Ovary (tissue), 7 donors: ENCODE measurements at regions not wholly inside any gene's neighbourhood (a gene's known extent, or its start where the extent isn't known, plus 50 kb on each side); places are given as distances from the start of the nearest gene placed in this dataset.

Experiments used
- DNase-seq, 5 donors: peaks; one replicate each; pipeline ENCODE4 v3.0.0-alpha.2; 2019 to 2020
- H3K27ac ChIP-seq, 2 donors: fragments of 200-600 bp; one replicate each; pipeline versions ENCODE4 v1.5.1 to v1.8.0; 2019 to 2022
- H3K27me3 ChIP-seq: fragments of 200-600 bp; one replicate; pipeline ENCODE4 v1.8.0; 2022
- H3K36me3 ChIP-seq: fragments of 200-600 bp; sonication (generic); one replicate; pipeline ENCODE4 v1.5.1; 2019
- H3K4me1 ChIP-seq: one replicate; pipeline ENCODE4 v1.8.1; 2013; ENCODE audit warnings: mild to moderate bottlenecking, moderate library complexity; ENCODE audit not compliant: insufficient read depth
- H3K4me3 ChIP-seq: fragments of 200-600 bp; sonication (generic); one replicate; pipeline ENCODE4 v1.5.1; 2017
- H3K9me3 ChIP-seq, 2 donors: fragments of 200-600 bp in 1 of 2; sonication (generic) in 1 of 2; one replicate each; pipeline versions ENCODE4 v1.5.1 to v1.8.1; 2013 to 2019; ENCODE audit warnings: mild to moderate bottlenecking in 1 of 2, moderate library complexity in 1 of 2
- CTCF ChIP-seq, 3 donors: fragments of 450-650 bp in 2 of 3; fragments of 200-600 bp in 1 of 3; IDR thresholded peaks; one replicate each; pipeline versions ENCODE4 v1.5.1 to v1.8.0; 2016 to 2022; ENCODE audit warnings: antibody characterized with exemption in 3 of 3, mild to moderate bottlenecking in 1 of 3
- EP300 ChIP-seq: sonication (generic); formaldehyde crosslinking; IDR thresholded peaks from one replicate; pipeline ENCODE4 v1.6.1; 2017; ENCODE audit warnings: antibody characterized with exemption
- POLR2A ChIP-seq: fragments of 450-650 bp; IDR thresholded peaks from one replicate; pipeline ENCODE4 v1.6.1; 2017; ENCODE audit warnings: antibody characterized with exemption, mild to moderate bottlenecking, moderate library complexity
- WGBS, 3 donors: extraction: QIAGEN DNeasy Blood & Tissue Kit in 1 of 3; methylation state at CpG; one replicate each; pipeline versions ENCODE4 v1.1.5 to v1.1.7; 2013 to 2017; 5-methylcytosine and 5-hydroxymethylcytosine counted together
- intact Hi-C, 4 donors: fragments of 100-400 bp; cut with DNase I; formaldehyde crosslinking; loops; one replicate each; pipeline versions ENCODE4 v1.11.0 to v1.15.1; 2022 to 2023
- donor health status: DM: no; HTN: no; CAD: no; lungs with moderate emphysema.
- donor health status: DM: no; HTN: no; CAD: no.
- donor health status: Bipolar disorder and iron deficiency.
- donor health status: DM: no; HTN: no; CAD: no.
- donor health status: DM: yes; HTN: yes; CAD: no.

GRCh38 chr20:4471221-4471620 lies 215.0 kb upstream of the PRNP start:
- TF ChIP-seq EP300, result no peak
- no peak for TF ChIP-seq CTCF (IDR thresholded peaks at IDR 0.05)
- no peak for TF ChIP-seq POLR2A
- no peak overlapping the region for H3K27ac ChIP-seq
- no peaks in the 10 kb centered on the region for H3K4me1 ChIP-seq
- intact Hi-C loops, result no loop called here
- 85 to 96% (median 88%) methylated on average over 4 of the region's 4 CpGs for WGBS, 3 donors
- H3K4me3 ChIP-seq, result no peak overlapping the region
- no peak for DNase-seq
- no peaks in the 10 kb centered on the region for H3K36me3 ChIP-seq
- H3K9me3 ChIP-seq, result no peaks in the 10 kb centered on the region
- H3K27me3 ChIP-seq, result no peaks in the 10 kb centered on the region

GRCh38 chr20:4470375-4470774 lies 215.9 kb upstream of the PRNP start:
- DNase-seq, result no peak
- WGBS, 3 donors, result 29 to 34% (median 30%) methylated on average over 3 of the region's 3 CpGs
- no peaks in the 10 kb centered on the region for H3K9me3 ChIP-seq
- TF ChIP-seq EP300, result no peak
- TF ChIP-seq CTCF (IDR thresholded peaks at IDR 0.05), result no peak
- TF ChIP-seq POLR2A, result no peak
- no peak overlapping the region for H3K4me3 ChIP-seq
- no peaks in the 10 kb centered on the region for H3K27me3 ChIP-seq
- no peak overlapping the region for H3K27ac ChIP-seq
- intact Hi-C loops, result no loop called here
- H3K4me1 ChIP-seq, result no peaks in the 10 kb centered on the region
- no peaks in the 10 kb centered on the region for H3K36me3 ChIP-seq

GRCh38 chr20:4469910-4470309 lies 216.3 kb upstream of the PRNP start:
- no peaks in the 10 kb centered on the region for H3K9me3 ChIP-seq
- no peaks in the 10 kb centered on the region for H3K4me1 ChIP-seq
- no peak for DNase-seq
- H3K27ac ChIP-seq, result no peak overlapping the region
- intact Hi-C loops, result no loop called here
- H3K4me3 ChIP-seq, result no peak overlapping the region
- H3K36me3 ChIP-seq, result no peaks in the 10 kb centered on the region
- no peaks in the 10 kb centered on the region for H3K27me3 ChIP-seq
- no peak for TF ChIP-seq EP300
- no peak for TF ChIP-seq POLR2A
- no peak for TF ChIP-seq CTCF (IDR thresholded peaks at IDR 0.05)
- 44 to 46% (median 44%) methylated on average over 4 of the region's 4 CpGs for WGBS, 3 donors

GRCh38 chr20:4468114-4468513 lies 218.1 kb upstream of the PRNP start:
- Histone ChIP-seq H3K27ac (no peak overlapping the region), H3K9me3 (no peaks in the 10 kb centered on the region), H3K4me1 (no peaks in the 10 kb centered on the region), H3K36me3 (no peaks in the 10 kb centered on the region), H3K27me3 (no peaks in the 10 kb centered on the region), H3K4me3 (no peak overlapping the region)
- no peak for DNase-seq
- WGBS, 3 donors, result 30 to 68% (median 51%) methylated on average over 1 of the region's 1 CpG
- TF ChIP-seq EP300, result no peak
- TF ChIP-seq POLR2A, result no peak
- TF ChIP-seq CTCF (IDR thresholded peaks at IDR 0.05), result no peak
- intact Hi-C loops, result no loop called here
